H1 (cell line): ENCODE measurements at regions not wholly inside any gene's neighbourhood (a gene's known extent, or its start where the extent isn't known, plus 50 kb on each side); places are given as distances from the start of the nearest gene placed in this dataset.

ENCODE experiments used
- CHD2 ChIP-seq: IDR thresholded peaks from 2 replicates; pipeline ENCODE4 v1.6.1; 2012; ENCODE audit warnings: low read length, improper control_type of control experiment
- CHD7 ChIP-seq: fragments of 300-600 bp; sonication (generic); IDR thresholded peaks from 2 replicates; pipeline ENCODE4 v1.7.1; 2012; ENCODE audit warnings: low read length, moderate library complexity, mild to moderate bottlenecking, inconsistent platforms; ENCODE audit not compliant: insufficient replicate concordance
- CTCF ChIP-seq, 3 experiments: IDR thresholded peaks; 1 replicate in 2 of 3; 2 replicates in 1 of 3; pipeline versions ENCODE4 v1.5.1 to v1.6.1; 2011; ENCODE audit warnings: low read length in 3 of 3, mild to moderate bottlenecking in 3 of 3, inconsistent platforms in 2 of 3, low read depth in 1 of 3, moderate library complexity in 1 of 3; ENCODE audit not compliant: insufficient read depth in 1 of 3; ENCODE audit errors: control extremely low read depth in 1 of 3
- FOSL1 ChIP-seq: IDR thresholded peaks from 2 replicates; pipeline ENCODE4 v1.6.1; 2011; ENCODE audit warnings: mild to moderate bottlenecking, low read depth, low read length, moderate library complexity; ENCODE audit not compliant: insufficient read depth
- JUND ChIP-seq: IDR thresholded peaks from 2 replicates; pipeline ENCODE4 v1.6.1; 2011; ENCODE audit warnings: mild to moderate bottlenecking, improper control_type of control experiment, low read length
- POU5F1 ChIP-seq: IDR thresholded peaks from 2 replicates; pipeline ENCODE4 v1.6.1; 2011; ENCODE audit warnings: low read depth, mild to moderate bottlenecking, low read length, moderate library complexity
- RFX5 ChIP-seq: IDR thresholded peaks from 2 replicates; pipeline ENCODE4 v1.6.1; 2011; ENCODE audit warnings: low read depth, low read length, improper control_type of control experiment, borderline replicate concordance
- SP4 ChIP-seq: IDR thresholded peaks from 2 replicates; pipeline ENCODE4 v1.6.1; 2012; ENCODE audit warnings: low read length, inconsistent platforms
- TCF12 ChIP-seq: IDR thresholded peaks from 2 replicates; pipeline ENCODE4 v1.6.1; 2011; ENCODE audit warnings: low read depth, mild to moderate bottlenecking, low read length

GRCh38 chr2:207332480-207333212, 166.9 kb upstream of the KLF7 start (continued):
- no peak for TF ChIP-seq CHD7
- no peak for TF ChIP-seq CHD2
- TF ChIP-seq CTCF (IDR thresholded peaks at IDR 0.05; ENCODE audit: control extremely low read depth in 1 of 3, insufficient read depth in 1 of 3, low read depth in 1 of 3, low read length in 3 of 3) = no peak
- TF ChIP-seq SP4 = no peak
- no peak for TF ChIP-seq POU5F1
- no peak for TF ChIP-seq FOSL1
- no peak for TF ChIP-seq RFX5
- no peak for TF ChIP-seq JUND
- TF ChIP-seq TCF12 = no peak
